Right atrium auricular region (tissue), 2 donors: ENCODE measurements at regions not wholly inside any gene's neighbourhood (a gene's known extent, or its start where the extent isn't known, plus 50 kb on each side); places are given as distances from the start of the nearest gene placed in this dataset.

Experiments used
- DNase-seq: peaks from one replicate; pipeline ENCODE4 v3.0.0-alpha.2; 2019; ENCODE audit warnings: low spot score
- H3K27ac ChIP-seq, 2 donors: fragments of 200-600 bp; sonication (generic); 1 replicate in 1 of 2; 2 replicates in 1 of 2; pipeline ENCODE4 v1.5.1; 2016 to 2019
- H3K27me3 ChIP-seq, 2 donors: fragments of 200-600 bp; sonication (generic); one replicate each; pipeline versions ENCODE4 v1.5.1 to v1.6.0; 2017 to 2019
- H3K36me3 ChIP-seq: fragments of 200-600 bp; sonication (generic); one replicate; pipeline ENCODE4 v1.5.1; 2016
- H3K4me1 ChIP-seq, 2 donors: fragments of 200-600 bp; sonication (generic); one replicate each; pipeline versions ENCODE4 v1.5.1 to v1.6.0; 2017 to 2019
- H3K4me3 ChIP-seq, 2 donors: fragments of 200-600 bp; sonication (generic); 1 replicate in 1 of 2; 2 replicates in 1 of 2; pipeline ENCODE4 v1.5.1; 2017 to 2019; ENCODE audit warnings: mild to moderate bottlenecking in 1 of 2, moderate library complexity in 1 of 2
- H3K9me3 ChIP-seq, 2 donors: fragments of 200-600 bp; sonication (generic); one replicate each; pipeline ENCODE4 v1.5.1; 2019
- TF ChIP-seq, protein P1 (sequence below), 2 donors: fragments of 200-600 bp; sonication (generic); IDR thresholded peaks; one replicate each; pipeline ENCODE4 v1.5.1; 2019; ENCODE audit warnings: antibody characterized with exemption in 2 of 2

DNA sequence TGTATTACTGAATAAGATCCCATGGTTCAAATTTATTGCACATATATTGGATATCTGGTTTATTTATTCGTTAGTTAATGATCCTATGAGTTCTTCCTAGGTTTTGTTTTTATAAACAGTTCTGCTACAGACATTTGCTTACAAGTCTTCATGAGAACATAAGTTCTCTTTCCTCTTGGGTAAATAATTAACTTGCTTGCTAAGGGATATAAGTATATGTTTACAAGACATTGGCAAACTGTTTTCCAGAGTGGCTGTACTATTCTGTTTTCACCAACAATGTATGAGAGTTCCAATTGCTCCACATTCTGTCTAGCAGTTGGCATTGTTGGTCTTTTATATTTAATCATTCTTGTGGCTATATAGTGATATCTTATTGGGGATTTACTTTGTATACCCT lies 341.8 kb upstream of the GBE1 start:
- TF ChIP-seq, protein P1, sequence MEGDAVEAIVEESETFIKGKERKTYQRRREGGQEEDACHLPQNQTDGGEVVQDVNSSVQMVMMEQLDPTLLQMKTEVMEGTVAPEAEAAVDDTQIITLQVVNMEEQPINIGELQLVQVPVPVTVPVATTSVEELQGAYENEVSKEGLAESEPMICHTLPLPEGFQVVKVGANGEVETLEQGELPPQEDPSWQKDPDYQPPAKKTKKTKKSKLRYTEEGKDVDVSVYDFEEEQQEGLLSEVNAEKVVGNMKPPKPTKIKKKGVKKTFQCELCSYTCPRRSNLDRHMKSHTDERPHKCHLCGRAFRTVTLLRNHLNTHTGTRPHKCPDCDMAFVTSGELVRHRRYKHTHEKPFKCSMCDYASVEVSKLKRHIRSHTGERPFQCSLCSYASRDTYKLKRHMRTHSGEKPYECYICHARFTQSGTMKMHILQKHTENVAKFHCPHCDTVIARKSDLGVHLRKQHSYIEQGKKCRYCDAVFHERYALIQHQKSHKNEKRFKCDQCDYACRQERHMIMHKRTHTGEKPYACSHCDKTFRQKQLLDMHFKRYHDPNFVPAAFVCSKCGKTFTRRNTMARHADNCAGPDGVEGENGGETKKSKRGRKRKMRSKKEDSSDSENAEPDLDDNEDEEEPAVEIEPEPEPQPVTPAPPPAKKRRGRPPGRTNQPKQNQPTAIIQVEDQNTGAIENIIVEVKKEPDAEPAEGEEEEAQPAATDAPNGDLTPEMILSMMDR (IDR thresholded peaks at IDR 0.05): no peak
- no peaks in the 10 kb centered on the region for H3K9me3 ChIP-seq

DNA sequence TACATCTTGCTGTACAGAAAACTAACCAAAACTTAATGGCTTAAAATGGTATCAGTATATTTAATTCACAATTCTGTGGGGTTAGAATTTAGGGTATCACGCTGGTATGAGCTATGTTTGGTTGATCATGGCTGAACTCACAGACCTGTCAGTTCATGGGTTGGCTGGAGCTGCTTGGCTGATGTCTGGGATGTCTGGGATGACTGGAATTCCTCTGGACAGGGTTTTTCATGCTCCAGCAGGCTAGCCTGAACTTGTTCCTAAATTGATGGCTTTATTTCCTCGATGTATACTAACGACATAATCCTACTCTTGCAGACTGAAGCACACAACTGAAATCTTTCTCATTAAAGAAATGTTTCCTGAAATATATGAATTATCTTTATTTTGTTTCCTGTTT lies 338.9 kb upstream of the GBE1 start:
- no peak overlapping the region for H3K27ac ChIP-seq
- no peaks in the 10 kb centered on the region for H3K27me3 ChIP-seq
- no peaks in the 10 kb centered on the region for H3K9me3 ChIP-seq
- no peaks in the 10 kb centered on the region for H3K36me3 ChIP-seq
- no peaks in the 10 kb centered on the region for H3K4me1 ChIP-seq
- TF ChIP-seq, protein P1 (IDR thresholded peaks at IDR 0.05): no peak
- DNase-seq: no peak
- no peak overlapping the region for H3K4me3 ChIP-seq

More for the DNA sequence above, 341.8 kb upstream of the GBE1 start:
- Histone ChIP-seq H3K36me3 (no peaks in the 10 kb centered on the region), H3K27me3 (no peaks in the 10 kb centered on the region), H3K27ac (no peak overlapping the region), H3K4me3 (no peak overlapping the region), H3K4me1 (no peaks in the 10 kb centered on the region)
- no peak for DNase-seq

DNA sequence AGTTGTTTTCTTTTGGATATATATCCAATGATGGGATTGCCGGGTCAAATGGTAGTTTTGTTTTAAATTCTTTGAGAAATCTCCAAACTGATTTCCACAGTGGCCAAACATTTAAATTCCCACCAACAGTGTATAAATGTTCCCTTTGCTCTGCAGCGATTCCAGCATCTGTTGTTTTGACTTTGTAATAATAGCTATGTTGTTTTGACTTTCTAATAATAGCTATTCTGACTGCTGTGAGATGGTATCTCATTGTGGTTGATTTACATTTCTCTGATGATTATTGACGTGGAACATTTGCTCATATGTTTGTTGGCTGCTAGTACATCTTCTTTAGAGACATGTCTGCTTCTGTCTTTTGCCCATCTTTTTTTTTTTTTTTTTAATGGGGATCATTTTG lies 332.2 kb upstream of the GBE1 start:
- no peak overlapping the region for H3K4me3 ChIP-seq
- no peaks in the 10 kb centered on the region for H3K9me3 ChIP-seq
- no peaks in the 10 kb centered on the region for H3K27me3 ChIP-seq
- H3K4me1 ChIP-seq: no peaks in the 10 kb centered on the region
- TF ChIP-seq, protein P1 (IDR thresholded peaks at IDR 0.05): no peak
- no peaks in the 10 kb centered on the region for H3K36me3 ChIP-seq
- no peak overlapping the region for H3K27ac ChIP-seq
- DNase-seq: no peak

DNA sequence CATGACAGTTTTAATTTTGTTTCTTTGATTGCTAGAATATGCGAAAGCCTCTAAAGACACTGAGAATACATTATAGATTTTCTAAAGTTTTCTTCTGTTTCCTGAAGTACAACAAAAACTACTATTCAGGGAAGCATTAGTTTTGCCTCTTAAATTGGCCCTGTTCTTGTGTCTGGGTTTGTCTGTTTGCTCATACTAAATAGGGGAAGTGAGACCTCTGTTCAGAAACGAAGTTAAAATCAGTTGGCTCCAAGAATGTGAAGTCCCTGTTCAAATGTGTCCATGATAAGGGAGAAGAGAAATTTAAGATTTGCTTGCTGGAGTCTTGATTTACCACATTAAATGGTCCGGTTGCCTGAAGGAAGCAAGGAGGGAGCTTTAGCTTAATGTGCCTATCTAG lies 327.3 kb upstream of the GBE1 start:
- no peaks in the 10 kb centered on the region for H3K9me3 ChIP-seq
- no peak overlapping the region for H3K27ac ChIP-seq
- peaks cover 0 to 11% of the 10 kb centered on the region in 2 donors for H3K4me1 ChIP-seq
- H3K4me3 ChIP-seq: no peak overlapping the region
- no peaks in the 10 kb centered on the region for H3K36me3 ChIP-seq
- TF ChIP-seq, protein P1 (IDR thresholded peaks at IDR 0.05): no peak
- DNase-seq: no peak
- H3K27me3 ChIP-seq: no peaks in the 10 kb centered on the region

DNA sequence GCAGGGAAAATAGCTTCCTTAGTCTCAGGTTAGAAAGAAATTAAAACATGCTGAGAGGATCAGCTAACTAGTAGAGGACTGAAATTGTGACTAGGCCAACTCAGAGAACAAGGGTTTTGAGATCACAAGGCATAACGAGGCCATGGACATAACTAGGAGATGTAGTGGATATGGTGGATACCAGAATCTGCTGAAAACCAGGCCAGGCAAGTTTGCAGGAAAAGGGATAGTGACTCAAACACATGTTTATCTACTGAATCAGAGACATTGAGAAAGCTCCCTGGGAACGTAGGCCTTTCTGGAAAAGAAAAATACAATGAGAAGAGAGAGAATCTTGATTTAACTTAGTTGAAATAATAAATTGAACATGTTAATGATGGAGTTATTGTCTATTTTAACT lies 326.5 kb upstream of the GBE1 start:
- no peaks in the 10 kb centered on the region for H3K36me3 ChIP-seq
- H3K4me3 ChIP-seq: no peak overlapping the region
- no peak overlapping the region for H3K27ac ChIP-seq
- TF ChIP-seq, protein P1 (IDR thresholded peaks at IDR 0.05): no peak
- H3K9me3 ChIP-seq: no peaks in the 10 kb centered on the region
- no peak for DNase-seq
- H3K4me1 ChIP-seq: peaks cover 0 to 11% of the 10 kb centered on the region in 2 donors
- no peaks in the 10 kb centered on the region for H3K27me3 ChIP-seq

DNA sequence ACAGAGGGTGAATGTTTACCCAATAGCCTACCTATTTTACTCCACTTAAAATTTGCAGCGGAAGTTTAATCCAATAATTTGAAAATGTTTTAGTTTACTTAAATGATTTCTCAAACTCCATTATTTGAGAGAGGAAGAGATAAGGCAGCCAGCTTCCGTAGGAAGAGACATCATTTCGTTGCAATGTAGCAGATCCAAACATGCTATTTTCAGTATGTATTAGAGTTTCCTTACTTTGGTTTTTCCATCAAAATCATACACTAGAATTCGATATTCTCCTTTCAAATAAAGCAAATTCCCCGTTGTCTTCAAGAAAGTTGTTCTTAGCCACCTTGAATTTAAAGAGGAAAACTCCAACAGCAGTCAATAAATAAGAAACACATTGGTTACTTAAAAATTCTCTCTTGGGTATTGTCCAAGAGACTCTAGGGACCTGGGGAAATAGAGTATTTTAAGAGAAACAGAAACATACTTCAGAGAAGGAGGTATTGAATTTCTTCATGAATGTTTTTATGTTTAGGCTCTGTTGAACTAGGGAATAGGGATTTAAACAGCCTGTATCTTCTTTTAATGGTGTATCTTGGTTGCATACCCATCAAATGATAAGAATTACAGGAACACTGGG lies 324.5 kb upstream of the GBE1 start:
- DNase-seq: no peak
- H3K4me1 ChIP-seq: peaks cover 0 to 11% of the 10 kb centered on the region in 2 donors
- H3K4me3 ChIP-seq: no peak overlapping the region
- H3K27me3 ChIP-seq: no peaks in the 10 kb centered on the region
- H3K27ac ChIP-seq: no peak overlapping the region
- H3K9me3 ChIP-seq: no peaks in the 10 kb centered on the region
- TF ChIP-seq, protein P1 (IDR thresholded peaks at IDR 0.05): no peak
- no peaks in the 10 kb centered on the region for H3K36me3 ChIP-seq
